ENCODE measurements at regions not wholly inside any gene's neighbourhood (a gene's known extent, or its start where the extent isn't known, plus 50 kb on each side); places are given as distances from the start of the nearest gene placed in this dataset.

- TF ChIP-seq, protein P1, sequence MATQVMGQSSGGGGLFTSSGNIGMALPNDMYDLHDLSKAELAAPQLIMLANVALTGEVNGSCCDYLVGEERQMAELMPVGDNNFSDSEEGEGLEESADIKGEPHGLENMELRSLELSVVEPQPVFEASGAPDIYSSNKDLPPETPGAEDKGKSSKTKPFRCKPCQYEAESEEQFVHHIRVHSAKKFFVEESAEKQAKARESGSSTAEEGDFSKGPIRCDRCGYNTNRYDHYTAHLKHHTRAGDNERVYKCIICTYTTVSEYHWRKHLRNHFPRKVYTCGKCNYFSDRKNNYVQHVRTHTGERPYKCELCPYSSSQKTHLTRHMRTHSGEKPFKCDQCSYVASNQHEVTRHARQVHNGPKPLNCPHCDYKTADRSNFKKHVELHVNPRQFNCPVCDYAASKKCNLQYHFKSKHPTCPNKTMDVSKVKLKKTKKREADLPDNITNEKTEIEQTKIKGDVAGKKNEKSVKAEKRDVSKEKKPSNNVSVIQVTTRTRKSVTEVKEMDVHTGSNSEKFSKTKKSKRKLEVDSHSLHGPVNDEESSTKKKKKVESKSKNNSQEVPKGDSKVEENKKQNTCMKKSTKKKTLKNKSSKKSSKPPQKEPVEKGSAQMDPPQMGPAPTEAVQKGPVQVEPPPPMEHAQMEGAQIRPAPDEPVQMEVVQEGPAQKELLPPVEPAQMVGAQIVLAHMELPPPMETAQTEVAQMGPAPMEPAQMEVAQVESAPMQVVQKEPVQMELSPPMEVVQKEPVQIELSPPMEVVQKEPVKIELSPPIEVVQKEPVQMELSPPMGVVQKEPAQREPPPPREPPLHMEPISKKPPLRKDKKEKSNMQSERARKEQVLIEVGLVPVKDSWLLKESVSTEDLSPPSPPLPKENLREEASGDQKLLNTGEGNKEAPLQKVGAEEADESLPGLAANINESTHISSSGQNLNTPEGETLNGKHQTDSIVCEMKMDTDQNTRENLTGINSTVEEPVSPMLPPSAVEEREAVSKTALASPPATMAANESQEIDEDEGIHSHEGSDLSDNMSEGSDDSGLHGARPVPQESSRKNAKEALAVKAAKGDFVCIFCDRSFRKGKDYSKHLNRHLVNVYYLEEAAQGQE (IDR thresholded peaks at IDR 0.05; ENCODE audit: insufficient replicate concordance, low read depth): no peak
- no peak for TF ChIP-seq POLR2AphosphoS5 (IDR thresholded peaks at IDR 0.05; ENCODE audit: low read depth)
- no peak for TF ChIP-seq CTCF (IDR thresholded peaks at IDR 0.05; ENCODE audit: insufficient read depth, low read length)
- TF ChIP-seq GABPA (IDR thresholded peaks at IDR 0.05; ENCODE audit: low read depth): no peak
- no peak for TF ChIP-seq SPI1 (IDR thresholded peaks at IDR 0.05; ENCODE audit: borderline replicate concordance, low read depth)
Measured at GRCh38 chr9:134555094-134555650, 86.4 kb upstream of the COL5A1 start.

All from HL-60 (cell line).